Neuronal stem cell (in vitro differentiated cells): ENCODE measurements at regions not wholly inside any gene's neighbourhood (a gene's known extent, or its start where the extent isn't known, plus 50 kb on each side); places are given as distances from the start of the nearest gene placed in this dataset.
A peak's percentile ranks its signal among the peaks of the same experiment; 100 is the strongest.
"Not testable (repeated sequence)": the region's sequence is repeated elsewhere in the genome, so short reads cannot be mapped to it uniquely, and the experiment has no call there.

Experiments used
- DNase-seq: peaks from one replicate; pipeline ENCODE4 v3.0.0-alpha.2; 2013; ENCODE audit warnings: low spot score
- H2AFZ ChIP-seq: one replicate; pipeline ENCODE4 v1.6.1; 2013; ENCODE audit warnings: mild to moderate bottlenecking, low read length, inconsistent platforms
- H2AK5ac ChIP-seq: 2 replicates; pipeline ENCODE4 v1.6.1; 2013; ENCODE audit warnings: low read depth, mild to moderate bottlenecking, inconsistent platforms, low read length, moderate library complexity, mixed read lengths
- H2BK120ac ChIP-seq: 2 replicates; pipeline ENCODE4 v1.6.1; 2013; ENCODE audit warnings: low read depth, mild to moderate bottlenecking, inconsistent platforms, low read length, moderate library complexity, mixed read lengths
- H2BK12ac ChIP-seq: one replicate; pipeline ENCODE4 v1.6.1; 2013; ENCODE audit warnings: low read length, inconsistent platforms
- H2BK15ac ChIP-seq: 2 replicates; pipeline ENCODE4 v1.6.1; 2013; ENCODE audit warnings: mild to moderate bottlenecking, low read length, inconsistent platforms, mixed read lengths
- H2BK5ac ChIP-seq: one replicate; pipeline ENCODE4 v1.6.1; 2013; ENCODE audit warnings: inconsistent platforms, mild to moderate bottlenecking, low read length, moderate library complexity
- H3K14ac ChIP-seq: one replicate; pipeline ENCODE4 v1.6.1; 2013; ENCODE audit warnings: low read length, inconsistent platforms
- H3K18ac ChIP-seq: 2 replicates; pipeline ENCODE4 v1.6.1; 2013; ENCODE audit warnings: low read length, inconsistent platforms
- H3K23ac ChIP-seq: 2 replicates; pipeline ENCODE4 v1.6.1; 2013; ENCODE audit warnings: low read depth, mild to moderate bottlenecking, mixed read lengths, low read length, inconsistent platforms; ENCODE audit not compliant: poor library complexity
- H3K27ac ChIP-seq: replicated peaks from 3 replicates; pipeline ENCODE4 v1.5.1; 2013; ENCODE audit warnings: low read length, inconsistent platforms
- H3K27me3 ChIP-seq, 3 experiments: 2 replicates each; pipeline ENCODE4 v1.6.1; 2013; ENCODE audit warnings: low read length in 3 of 3, mild to moderate bottlenecking in 2 of 3, inconsistent platforms in 1 of 3, low read depth in 1 of 3, mixed read lengths in 1 of 3, moderate library complexity in 1 of 3; ENCODE audit not compliant: control insufficient read depth in 3 of 3, insufficient read depth in 3 of 3
- H3K36me3 ChIP-seq, 2 donors: replicated peaks in 1 of 2; 2 replicates each; pipeline ENCODE4 v1.6.1; 2013; ENCODE audit warnings: low read length in 2 of 2; ENCODE audit not compliant: control insufficient read depth in 2 of 2, insufficient read depth in 2 of 2
- H3K4ac ChIP-seq: 2 replicates; pipeline ENCODE4 v1.6.1; 2013; ENCODE audit warnings: inconsistent platforms, mild to moderate bottlenecking, low read length, moderate library complexity
- H3K4me1 ChIP-seq, 2 donors: 1 replicate in 1 of 2; 2 replicates in 1 of 2; pipeline ENCODE4 v1.6.1; 2013; ENCODE audit warnings: low read length in 2 of 2, low read depth in 1 of 2; ENCODE audit not compliant: control insufficient read depth in 2 of 2, insufficient read depth in 1 of 2
- H3K4me2 ChIP-seq: one replicate; pipeline ENCODE4 v1.6.1; 2013; ENCODE audit warnings: mild to moderate bottlenecking, low read length, inconsistent platforms; ENCODE audit not compliant: insufficient read depth, poor library complexity, severe bottlenecking
- H3K4me3 ChIP-seq, 2 donors: 2 replicates each; pipeline ENCODE4 v1.5.1; 2013; ENCODE audit warnings: low read length in 2 of 2, mild to moderate bottlenecking in 2 of 2, inconsistent platforms in 1 of 2, moderate library complexity in 1 of 2
- H3K79me1 ChIP-seq: one replicate; pipeline ENCODE4 v1.6.1; 2013; ENCODE audit warnings: low read depth, mild to moderate bottlenecking, inconsistent platforms, low read length, moderate library complexity
- H3K9ac ChIP-seq: one replicate; pipeline ENCODE4 v1.6.1; 2013; ENCODE audit warnings: mild to moderate bottlenecking, low read depth, low read length, inconsistent platforms; ENCODE audit not compliant: poor library complexity
- H3K9me3 ChIP-seq, 2 donors: replicated peaks in 1 of 2; 2 replicates each; pipeline versions ENCODE3 to v1.6.1; 2013; ENCODE audit warnings: low read length in 2 of 2, mild to moderate bottlenecking in 2 of 2, inconsistent platforms in 1 of 2, low read depth in 1 of 2, mixed read lengths in 1 of 2, moderate library complexity in 1 of 2; ENCODE audit not compliant: control insufficient read depth in 2 of 2, insufficient read depth in 1 of 2
- H4K8ac ChIP-seq: one replicate; pipeline ENCODE4 v1.6.1; 2013; ENCODE audit warnings: low read depth, mild to moderate bottlenecking, inconsistent platforms, low read length, moderate library complexity
- H4K91ac ChIP-seq: one replicate; pipeline ENCODE4 v1.6.1; 2013; ENCODE audit warnings: low read length, low read depth, mild to moderate bottlenecking, inconsistent platforms; ENCODE audit not compliant: poor library complexity
- WGBS, 2 donors: extraction: QIAGEN DNeasy Blood & Tissue Kit; methylation state at CpG; one replicate each; pipeline ENCODE4 v1.1.7; 2013; ENCODE audit warnings: missing lambda C conversion rate in 2 of 2, mixed read lengths in 1 of 2; ENCODE audit not compliant: insufficient read length in 2 of 2, insufficient replicate concordance in 1 of 2; ENCODE audit errors: extremely low coverage in 2 of 2; 5-methylcytosine and 5-hydroxymethylcytosine counted together

- H4K91ac ChIP-seq, DNase-seq, H2BK15ac ChIP-seq, H3K14ac ChIP-seq, H3K4me1 ChIP-seq, H3K23ac ChIP-seq, H2BK12ac ChIP-seq, H3K9ac ChIP-seq, H3K9me3 ChIP-seq, H2BK5ac ChIP-seq, H3K27me3 ChIP-seq, H2AFZ ChIP-seq, H3K4ac ChIP-seq, H3K36me3 ChIP-seq, H3K27ac ChIP-seq, H3K4me2 ChIP-seq, H3K79me1 ChIP-seq, H3K4me3 ChIP-seq, H2BK120ac ChIP-seq, H2AK5ac ChIP-seq, H3K18ac ChIP-seq, H4K8ac ChIP-seq: not testable (repeated sequence)
- no CpG with 5 or more reads among the region's 16 CpGs for WGBS, 2 donors
Measured at GRCh38 chr6:97979285-97979684, 696.3 kb upstream of the MMS22L start.

GRCh38 chr6:97989451-97989850, 706.4 kb upstream of the MMS22L start:
- no peaks in the 10 kb centered on the region for H3K27me3 ChIP-seq
- H3K27ac ChIP-seq = no peak overlapping the region
- no peak overlapping the region for H2AK5ac ChIP-seq
- H2BK12ac ChIP-seq = no peak overlapping the region
- H3K9me3 ChIP-seq = no peaks in the 10 kb centered on the region
- H2BK15ac ChIP-seq = no peak overlapping the region
- H3K4me1 ChIP-seq = no peaks in the 10 kb centered on the region
- H3K23ac ChIP-seq = no peak overlapping the region
- no peak overlapping the region for H2BK5ac ChIP-seq
- H2BK120ac ChIP-seq = no peak overlapping the region
- no peak for DNase-seq
- no peak overlapping the region for H4K91ac ChIP-seq
- H3K36me3 ChIP-seq = no peaks in the 10 kb centered on the region
- no peak overlapping the region for H3K4ac ChIP-seq
- no peak overlapping the region for H2AFZ ChIP-seq
- no peaks in the 10 kb centered on the region for H3K79me1 ChIP-seq
- H3K4me3 ChIP-seq = no peak overlapping the region
- no peak overlapping the region for H3K9ac ChIP-seq
- WGBS, 2 donors = no CpG with 5 or more reads among the region's 1 CpG
- H3K4me2 ChIP-seq = no peak overlapping the region
- H3K18ac ChIP-seq = no peak overlapping the region
- no peak overlapping the region for H4K8ac ChIP-seq
- H3K14ac ChIP-seq = no peak overlapping the region

- Histone ChIP-seq H3K4me2 (no peak overlapping the region), H2AFZ (no peak overlapping the region), H3K79me1 (no peaks in the 10 kb centered on the region), H2BK120ac (no peak overlapping the region), H3K27me3 (no peaks in the 10 kb centered on the region), H2BK5ac (no peak overlapping the region), H3K4ac (no peak overlapping the region), H3K4me1 (peaks cover 0 to 2% of the 10 kb centered on the region in 2 donors), H3K27ac (no peak overlapping the region), H2BK12ac (no peak overlapping the region), H3K9me3 (peaks cover 0 to 2% of the 10 kb centered on the region in 2 donors), H3K9ac (no peak overlapping the region), H3K4me3 (no peak overlapping the region), H4K91ac (no peak overlapping the region), H2AK5ac (no peak overlapping the region), H3K23ac (no peak overlapping the region), H2BK15ac (no peak overlapping the region), H3K36me3 (no peaks in the 10 kb centered on the region), H4K8ac (no peak overlapping the region), H3K18ac (no peak overlapping the region), H3K14ac (no peak overlapping the region)
- no peak for DNase-seq
Measured at GRCh38 chr6:97995158-97995557, 712.1 kb upstream of the MMS22L start.

GRCh38 chr6:98002678-98003077, 719.7 kb upstream of the MMS22L start:
- no peak overlapping the region for H3K18ac ChIP-seq
- H2BK15ac ChIP-seq = no peak overlapping the region
- H3K4ac ChIP-seq = no peak overlapping the region
- no peaks in the 10 kb centered on the region for H3K36me3 ChIP-seq
- no peak overlapping the region for H3K27ac ChIP-seq
- H2BK120ac ChIP-seq = no peak overlapping the region
- no peaks in the 10 kb centered on the region for H3K4me1 ChIP-seq
- H3K9me3 ChIP-seq = peaks cover 0 to 2% of the 10 kb centered on the region in 2 donors
- H4K8ac ChIP-seq = no peak overlapping the region
- no peak overlapping the region for H3K4me3 ChIP-seq
- no peak overlapping the region for H4K91ac ChIP-seq
- no peak overlapping the region for H2AK5ac ChIP-seq
- whole genome bisulfite sequencing, 2 donors = no CpG with 5 or more reads among the region's 1 CpG
- H2BK5ac ChIP-seq = no peak overlapping the region
- H3K14ac ChIP-seq = no peak overlapping the region
- no peaks in the 10 kb centered on the region for H3K79me1 ChIP-seq
- no peak overlapping the region for H3K4me2 ChIP-seq
- H2AFZ ChIP-seq = peak overlapping the region; percentile 11
- no peaks in the 10 kb centered on the region for H3K27me3 ChIP-seq
- no peak overlapping the region for H3K9ac ChIP-seq
- no peak for DNase-seq
- no peak overlapping the region for H3K23ac ChIP-seq
- no peak overlapping the region for H2BK12ac ChIP-seq
